Keratinocyte (primary cell): ENCODE measurements at regions not wholly inside any gene's neighbourhood (a gene's known extent, or its start where the extent isn't known, plus 50 kb on each side); places are given as distances from the start of the nearest gene placed in this dataset.

Experiments
- CTCF ChIP-seq, 3 experiments: IDR thresholded peaks in 1 of 3; conservative IDR thresholded peaks in 1 of 3; optimal IDR thresholded peaks in 1 of 3; 2 replicates in 2 of 3; 3 replicates in 1 of 3; pipeline versions ENCODE3 to v1.5.1; 2011; ENCODE audit warnings: low read length in 3 of 3, mild to moderate bottlenecking in 3 of 3, moderate library complexity in 2 of 3, control low read depth in 1 of 3, inconsistent platforms in 1 of 3; ENCODE audit not compliant: insufficient read depth in 2 of 3; ENCODE audit errors: extremely low read depth in 1 of 3
- EZH2 ChIP-seq: IDR thresholded peaks from one replicate; pipeline ENCODE4 v1.6.1; 2012; ENCODE audit warnings: inconsistent platforms, mild to moderate bottlenecking, low read length, moderate library complexity

- TF ChIP-seq CTCF (optimal IDR thresholded peaks at IDR 0.05 in 1 of 3, IDR thresholded peaks at IDR 0.05 in 1 of 3, conservative IDR thresholded peaks at IDR 0.05 in 1 of 3; ENCODE audit: extremely low read depth in 1 of 3, insufficient read depth in 2 of 3, low read length in 3 of 3) (no peak), EZH2 (no peak)
Observed at GRCh38 chr6:168724669-168725570, 283.9 kb downstream of the SMOC2 start.
